Uterus (tissue), 3 donors: ENCODE measurements at regions not wholly inside any gene's neighbourhood (a gene's known extent, or its start where the extent isn't known, plus 50 kb on each side); places are given as distances from the start of the nearest gene placed in this dataset.

Experiments used
- DNase-seq, 2 donors: peaks; one replicate each; pipeline ENCODE4 v3.0.0-alpha.2; 2019 to 2020
- H3K27ac ChIP-seq, 2 donors: fragments of 200-600 bp; sonication (generic); 1 replicate in 1 of 2; 2 replicates in 1 of 2; pipeline ENCODE4 v1.5.1; 2016 to 2018
- H3K27me3 ChIP-seq, 2 donors: fragments of 200-600 bp; sonication (generic); one replicate each; pipeline ENCODE4 v1.5.1; 2018 to 2019; ENCODE audit warnings: control low read depth in 1 of 2
- H3K36me3 ChIP-seq, 2 donors: fragments of 200-600 bp; sonication (generic); one replicate each; pipeline ENCODE4 v1.5.1; 2019; ENCODE audit warnings: control low read depth in 1 of 2
- H3K4me1 ChIP-seq, 2 donors: fragments of 200-600 bp; sonication (generic); one replicate each; pipeline ENCODE4 v1.5.1; 2018 to 2019; ENCODE audit warnings: control low read depth in 1 of 2
- H3K4me3 ChIP-seq, 2 donors: fragments of 200-600 bp; sonication (generic); 1 replicate in 1 of 2; 2 replicates in 1 of 2; pipeline ENCODE4 v1.5.1; 2018 to 2019; ENCODE audit warnings: mild to moderate bottlenecking in 1 of 2
- H3K9me3 ChIP-seq, 2 donors: fragments of 200-600 bp; sonication (generic); one replicate each; pipeline ENCODE4 v1.5.1; 2019; ENCODE audit warnings: control low read depth in 1 of 2
- CTCF ChIP-seq, 4 experiments: fragments of 200-600 bp in 2 of 4; fragments of 450-650 bp in 2 of 4; sonication (generic) in 2 of 4; IDR thresholded peaks; one replicate each; pipeline ENCODE4 v1.5.1; 2016 to 2019; ENCODE audit warnings: antibody characterized with exemption in 4 of 4, mild to moderate bottlenecking in 2 of 4, moderate library complexity in 1 of 4
- POLR2A ChIP-seq, 2 donors: fragments of 450-650 bp; IDR thresholded peaks; one replicate each; pipeline ENCODE4 v1.6.1; 2016; ENCODE audit warnings: antibody characterized with exemption in 2 of 2, mild to moderate bottlenecking in 1 of 2, moderate library complexity in 1 of 2
- intact Hi-C: fragments of 100-400 bp; cut with DNase I; formaldehyde crosslinking; loops from one replicate; pipeline ENCODE4 v1.15.1; 2023; ENCODE audit warnings: low total_unique reads
- donor health status: DM: yes; HTN: yes; CAD: no.

- no peaks in the 10 kb centered on the region for H3K36me3 ChIP-seq
- no peak overlapping the region for H3K27ac ChIP-seq
- H3K27me3 ChIP-seq: no peaks in the 10 kb centered on the region
- H3K9me3 ChIP-seq: no peaks in the 10 kb centered on the region
- intact Hi-C loops: no loop called here
- DNase-seq: no peak
- no peak overlapping the region for H3K4me3 ChIP-seq
- TF ChIP-seq POLR2A (IDR thresholded peaks at IDR 0.05): no peak
- no peak for TF ChIP-seq CTCF (IDR thresholded peaks at IDR 0.05)
- no peaks in the 10 kb centered on the region for H3K4me1 ChIP-seq
Observed at GRCh38 chr7:68109299-68109698, 1112.7 kb downstream of the TYW1 start.

GRCh38 chr7:68119411-68119810 lies 1122.8 kb downstream of the TYW1 start:
- Histone ChIP-seq H3K36me3 (no peaks in the 10 kb centered on the region), H3K4me1 (no peaks in the 10 kb centered on the region), H3K4me3 (no peak overlapping the region), H3K9me3 (no peaks in the 10 kb centered on the region), H3K27ac (no peak overlapping the region), H3K27me3 (no peaks in the 10 kb centered on the region)
- no peak for DNase-seq
- intact Hi-C loops: no loop called here
- TF ChIP-seq POLR2A (IDR thresholded peaks at IDR 0.05) (no peak), CTCF (IDR thresholded peaks at IDR 0.05) (no peak)

DNA sequence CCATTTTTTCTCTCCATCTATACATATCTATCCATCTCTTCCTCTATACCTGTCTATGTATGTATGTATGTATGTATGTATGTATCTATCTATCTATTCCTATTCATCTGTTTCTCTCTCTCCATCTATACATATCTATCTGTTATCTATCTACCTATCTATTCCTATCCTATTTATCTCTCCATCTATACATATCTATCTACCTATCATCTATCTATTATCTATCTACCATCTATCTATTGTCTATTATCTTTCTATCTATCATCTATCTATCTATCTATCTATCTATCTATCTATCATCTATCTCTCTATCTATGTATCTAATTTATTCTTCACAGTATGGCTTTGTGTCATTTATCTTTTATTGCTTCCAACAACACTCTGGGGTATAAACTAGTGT lies 1124.4 kb downstream of the TYW1 start:
- no peak overlapping the region for H3K4me3 ChIP-seq
- H3K36me3 ChIP-seq: no peaks in the 10 kb centered on the region
- intact Hi-C loops: no loop called here
- TF ChIP-seq POLR2A (IDR thresholded peaks at IDR 0.05): no peak
- TF ChIP-seq CTCF (IDR thresholded peaks at IDR 0.05): no peak
- peaks cover 0 to 3% of the 10 kb centered on the region in 2 donors for H3K27me3 ChIP-seq
- no peaks in the 10 kb centered on the region for H3K9me3 ChIP-seq
- no peaks in the 10 kb centered on the region for H3K4me1 ChIP-seq
- no peak overlapping the region for H3K27ac ChIP-seq
- DNase-seq: no peak

DNA sequence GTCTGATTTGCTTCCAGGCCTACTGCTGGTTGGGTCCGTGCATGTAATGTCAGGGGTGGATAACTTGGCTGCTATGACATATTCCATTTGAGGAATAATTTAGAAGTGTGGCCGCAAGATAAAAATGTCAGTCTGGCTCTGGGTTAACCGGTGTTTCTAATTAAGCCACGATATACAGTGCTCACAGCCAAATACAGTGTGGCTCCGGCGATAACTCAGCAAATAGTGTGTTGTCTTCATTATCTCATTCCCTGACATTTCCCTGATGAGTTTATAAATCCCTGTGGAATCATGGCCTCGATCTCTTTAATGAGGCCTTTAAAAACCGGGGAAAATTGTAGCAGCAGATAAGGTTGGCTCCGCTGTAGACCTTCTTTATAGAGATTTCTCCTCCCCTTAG lies 1125.0 kb downstream of the TYW1 start:
- intact Hi-C loops: no loop called here
- H3K36me3 ChIP-seq: no peaks in the 10 kb centered on the region
- no peak for DNase-seq
- H3K4me1 ChIP-seq: no peaks in the 10 kb centered on the region
- peaks cover 0 to 9% of the 10 kb centered on the region in 2 donors for H3K27me3 ChIP-seq
- H3K27ac ChIP-seq: no peak overlapping the region
- H3K9me3 ChIP-seq: no peaks in the 10 kb centered on the region
- TF ChIP-seq POLR2A (IDR thresholded peaks at IDR 0.05) (no peak), CTCF (IDR thresholded peaks at IDR 0.05) (no peak)
- no peak overlapping the region for H3K4me3 ChIP-seq

DNA sequence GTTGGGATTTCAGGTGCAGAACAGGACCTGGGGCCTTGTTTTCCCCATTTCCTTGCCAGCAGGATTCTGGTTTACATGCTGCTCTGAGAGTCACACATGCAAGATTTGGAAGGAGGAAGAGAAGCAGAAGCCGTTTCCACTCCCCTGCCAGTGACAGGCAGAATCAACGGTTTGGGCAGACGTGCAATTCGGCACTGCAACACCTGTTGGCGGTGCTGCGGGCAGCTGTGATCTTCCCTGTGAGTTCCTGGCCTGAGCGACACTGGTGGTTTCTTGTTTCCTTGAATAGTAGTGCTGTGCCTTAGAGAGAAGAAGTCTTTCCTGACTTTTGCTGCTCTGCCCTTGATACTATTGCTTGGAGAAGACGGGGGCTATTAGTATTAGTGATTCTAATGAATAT lies 1126.2 kb downstream of the TYW1 start:
- no peak overlapping the region for H3K4me3 ChIP-seq
- intact Hi-C loops: no loop called here
- H3K4me1 ChIP-seq: no peaks in the 10 kb centered on the region
- DNase-seq: no peak
- no peak overlapping the region for H3K27ac ChIP-seq
- H3K9me3 ChIP-seq: no peaks in the 10 kb centered on the region
- no peaks in the 10 kb centered on the region for H3K36me3 ChIP-seq
- TF ChIP-seq POLR2A (IDR thresholded peaks at IDR 0.05) (no peak), CTCF (IDR thresholded peaks at IDR 0.05) (no peak)
- H3K27me3 ChIP-seq: peaks cover 0 to 9% of the 10 kb centered on the region in 2 donors
